ENCODE measurements at regions not wholly inside any gene's neighbourhood (a gene's known extent, or its start where the extent isn't known, plus 50 kb on each side); places are given as distances from the start of the nearest gene placed in this dataset.

DNA sequence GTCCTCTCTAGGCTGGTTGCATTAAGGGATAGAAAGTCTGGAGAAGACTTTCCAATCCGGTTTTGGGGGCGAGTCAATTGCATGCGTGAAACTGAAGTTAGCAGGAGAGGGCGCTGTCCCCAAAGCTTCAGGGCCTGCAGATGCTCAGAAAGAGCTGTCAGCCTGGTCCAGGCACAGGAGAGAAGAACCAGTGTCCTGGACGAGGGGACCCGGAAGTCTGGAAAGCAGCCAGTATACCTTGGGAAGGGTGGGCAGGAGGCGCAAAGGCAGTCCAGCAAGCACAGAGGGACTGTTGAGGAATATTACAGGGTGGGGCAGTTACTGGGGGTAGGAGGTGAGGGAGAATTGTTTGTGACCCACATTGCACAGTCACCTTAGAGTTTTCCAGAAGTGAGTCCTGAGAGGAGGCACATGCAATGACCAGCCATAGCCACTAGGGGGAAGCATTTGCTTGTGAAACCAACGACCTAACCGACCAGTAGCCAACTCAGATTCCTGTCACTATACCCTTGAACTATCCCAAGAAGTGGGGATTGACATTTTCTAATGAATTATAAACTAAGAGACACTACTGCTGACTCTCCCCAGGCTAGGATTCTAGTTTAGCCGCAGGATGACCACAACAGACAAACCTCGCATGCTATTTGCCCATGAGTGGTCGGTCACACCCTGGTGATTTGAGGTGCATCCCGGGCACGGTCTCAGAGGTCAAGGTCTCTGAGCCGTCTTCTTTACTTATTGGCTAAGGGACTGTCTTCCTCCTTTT, 172.8 kb downstream of the RDH14 start:
- Histone ChIP-seq H3K27ac (no peak overlapping the region), H3K9ac (no peak overlapping the region), H3K4me3 (ENCODE audit: low read depth, low read length) (no peak overlapping the region), H3K79me2 (no peaks in the 10 kb centered on the region), H3K27me3 (ENCODE audit: control insufficient read depth, insufficient read depth, low read length) (no peaks in the 10 kb centered on the region), H2AFZ (no peak overlapping the region), H3K9me3 (ENCODE audit: control insufficient read depth, low read length) (no peaks in the 10 kb centered on the region), H3K4me1 (no peaks in the 10 kb centered on the region), H3K36me3 (ENCODE audit: control insufficient read depth, insufficient read depth, low read length) (no peaks in the 10 kb centered on the region), H3K4me2 (ENCODE audit: low read length) (no peak overlapping the region)
- TF ChIP-seq, protein P1, sequence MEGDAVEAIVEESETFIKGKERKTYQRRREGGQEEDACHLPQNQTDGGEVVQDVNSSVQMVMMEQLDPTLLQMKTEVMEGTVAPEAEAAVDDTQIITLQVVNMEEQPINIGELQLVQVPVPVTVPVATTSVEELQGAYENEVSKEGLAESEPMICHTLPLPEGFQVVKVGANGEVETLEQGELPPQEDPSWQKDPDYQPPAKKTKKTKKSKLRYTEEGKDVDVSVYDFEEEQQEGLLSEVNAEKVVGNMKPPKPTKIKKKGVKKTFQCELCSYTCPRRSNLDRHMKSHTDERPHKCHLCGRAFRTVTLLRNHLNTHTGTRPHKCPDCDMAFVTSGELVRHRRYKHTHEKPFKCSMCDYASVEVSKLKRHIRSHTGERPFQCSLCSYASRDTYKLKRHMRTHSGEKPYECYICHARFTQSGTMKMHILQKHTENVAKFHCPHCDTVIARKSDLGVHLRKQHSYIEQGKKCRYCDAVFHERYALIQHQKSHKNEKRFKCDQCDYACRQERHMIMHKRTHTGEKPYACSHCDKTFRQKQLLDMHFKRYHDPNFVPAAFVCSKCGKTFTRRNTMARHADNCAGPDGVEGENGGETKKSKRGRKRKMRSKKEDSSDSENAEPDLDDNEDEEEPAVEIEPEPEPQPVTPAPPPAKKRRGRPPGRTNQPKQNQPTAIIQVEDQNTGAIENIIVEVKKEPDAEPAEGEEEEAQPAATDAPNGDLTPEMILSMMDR (IDR thresholded peaks at IDR 0.05), result peak; percentile 90

DNA sequence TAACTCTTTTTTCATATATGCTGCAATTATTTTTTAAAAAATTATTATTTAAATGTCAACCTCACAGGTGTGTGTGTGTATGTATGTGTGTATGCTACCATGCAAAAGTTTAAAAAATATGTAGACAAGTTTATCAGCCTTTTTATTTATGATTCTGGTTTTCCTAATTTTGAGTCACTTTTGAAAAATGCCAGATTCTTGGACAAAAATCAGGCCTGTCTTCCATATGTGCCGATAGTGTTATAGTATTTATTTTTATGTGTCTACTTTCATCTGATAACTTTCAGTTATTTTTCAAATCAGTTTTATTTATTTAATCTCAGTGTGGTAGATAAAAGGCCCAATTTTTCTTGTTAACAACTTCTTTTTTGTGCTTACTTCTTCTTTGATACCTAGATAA, 176.2 kb downstream of the RDH14 start:
- Histone ChIP-seq H3K4me2 (ENCODE audit: low read length) (no peak overlapping the region), H3K9ac (no peak overlapping the region), H3K36me3 (ENCODE audit: control insufficient read depth, insufficient read depth, low read length) (no peaks in the 10 kb centered on the region), H3K4me1 (no peaks in the 10 kb centered on the region), H3K4me3 (ENCODE audit: low read depth, low read length) (no peak overlapping the region), H3K9me3 (ENCODE audit: control insufficient read depth, low read length) (no peaks in the 10 kb centered on the region), H3K79me2 (no peaks in the 10 kb centered on the region), H3K27me3 (ENCODE audit: control insufficient read depth, insufficient read depth, low read length) (no peaks in the 10 kb centered on the region), H3K27ac (no peak overlapping the region), H2AFZ (no peak overlapping the region)
- TF ChIP-seq, protein P1 (IDR thresholded peaks at IDR 0.05), result no peak

DNA sequence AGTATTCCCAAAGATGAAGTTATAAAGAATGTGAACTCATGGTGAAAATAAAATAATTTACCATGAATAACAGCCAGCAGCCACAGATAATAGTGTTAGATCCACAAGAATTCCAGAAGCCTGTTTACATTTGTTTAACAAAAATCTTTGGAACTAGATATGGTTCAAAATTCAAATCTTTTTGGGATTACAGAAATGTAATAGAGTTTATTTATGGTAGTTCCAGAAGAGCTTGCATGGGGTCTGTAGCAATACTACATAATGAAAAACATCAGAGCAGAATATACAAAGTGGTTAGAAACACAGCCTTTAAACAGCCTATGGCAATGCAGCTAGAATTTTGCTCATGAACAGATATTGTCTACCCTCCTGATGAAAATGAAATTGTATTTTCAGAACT, 179.1 kb downstream of the RDH14 start:
- Histone ChIP-seq H3K9ac (no peak overlapping the region), H3K79me2 (no peaks in the 10 kb centered on the region), H3K27me3 (ENCODE audit: control insufficient read depth, insufficient read depth, low read length) (no peaks in the 10 kb centered on the region), H3K4me1 (no peaks in the 10 kb centered on the region), H3K4me3 (ENCODE audit: low read depth, low read length) (no peak overlapping the region), H3K36me3 (ENCODE audit: control insufficient read depth, insufficient read depth, low read length) (no peaks in the 10 kb centered on the region), H2AFZ (no peak overlapping the region), H3K27ac (no peak overlapping the region), H3K4me2 (ENCODE audit: low read length) (no peak overlapping the region), H3K9me3 (ENCODE audit: control insufficient read depth, low read length) (no peaks in the 10 kb centered on the region)
- TF ChIP-seq, protein P1 (IDR thresholded peaks at IDR 0.05), result no peak

DNA sequence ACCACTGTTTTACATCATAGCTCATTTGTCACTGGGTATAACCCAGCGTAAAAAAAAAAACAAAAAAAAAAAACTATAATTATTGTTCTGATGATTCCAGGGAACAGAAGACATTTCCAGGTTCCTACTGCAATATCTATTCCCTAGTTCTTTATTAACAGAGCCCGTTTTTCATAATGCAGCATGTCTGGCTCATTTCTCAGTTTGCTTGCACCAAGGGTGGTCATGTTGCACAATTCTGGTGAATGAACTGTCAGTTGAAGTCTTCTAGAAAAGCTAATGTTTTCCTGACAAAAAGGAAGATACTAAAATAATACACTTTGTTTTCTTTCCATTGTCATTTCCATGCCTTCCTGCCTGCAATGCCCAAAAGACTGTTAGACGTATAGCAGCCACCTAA, 180.1 kb downstream of the RDH14 start:
- H3K9ac ChIP-seq, result no peak overlapping the region
- no peak overlapping the region for H3K4me3 ChIP-seq (ENCODE audit: low read depth, low read length)
- H3K27me3 ChIP-seq (ENCODE audit: control insufficient read depth, insufficient read depth, low read length), result no peaks in the 10 kb centered on the region
- H3K9me3 ChIP-seq (ENCODE audit: control insufficient read depth, low read length), result no peaks in the 10 kb centered on the region
- no peak overlapping the region for H3K4me2 ChIP-seq (ENCODE audit: low read length)
- no peaks in the 10 kb centered on the region for H3K79me2 ChIP-seq
- no peaks in the 10 kb centered on the region for H3K36me3 ChIP-seq (ENCODE audit: control insufficient read depth, insufficient read depth, low read length)
- H2AFZ ChIP-seq, result no peak overlapping the region
- H3K4me1 ChIP-seq, result no peaks in the 10 kb centered on the region
- TF ChIP-seq, protein P1 (IDR thresholded peaks at IDR 0.05), result no peak
- no peak overlapping the region for H3K27ac ChIP-seq

DNA sequence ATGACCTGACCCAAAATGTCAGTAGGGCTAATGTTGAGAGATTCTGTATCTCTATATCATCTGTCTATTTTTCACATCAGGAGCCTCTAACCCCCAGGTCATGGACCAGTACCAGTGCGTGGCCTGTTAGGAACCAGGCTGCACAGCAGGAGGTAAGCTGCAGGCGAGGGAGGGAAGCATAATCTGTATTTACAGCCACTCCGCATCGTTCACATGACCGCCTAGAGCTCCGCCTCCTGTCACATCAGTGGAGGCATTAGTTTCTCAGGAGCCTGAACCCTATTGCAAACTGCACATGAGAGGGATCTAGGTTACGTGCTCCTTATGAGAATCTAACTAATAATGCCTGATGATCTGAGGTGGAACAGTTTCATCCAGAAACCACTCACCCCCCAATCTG, 180.6 kb downstream of the RDH14 start:
- H3K9ac ChIP-seq, result no peak overlapping the region
- H3K79me2 ChIP-seq, result no peaks in the 10 kb centered on the region
- TF ChIP-seq, protein P1 (IDR thresholded peaks at IDR 0.05), result no peak
- H3K4me1 ChIP-seq, result no peaks in the 10 kb centered on the region
- no peaks in the 10 kb centered on the region for H3K9me3 ChIP-seq (ENCODE audit: control insufficient read depth, low read length)
- no peak overlapping the region for H3K27ac ChIP-seq
- H2AFZ ChIP-seq, result no peak overlapping the region
- no peak overlapping the region for H3K4me2 ChIP-seq (ENCODE audit: low read length)
- H3K27me3 ChIP-seq (ENCODE audit: control insufficient read depth, insufficient read depth, low read length), result no peaks in the 10 kb centered on the region
- H3K4me3 ChIP-seq (ENCODE audit: low read depth, low read length), result no peak overlapping the region
- no peaks in the 10 kb centered on the region for H3K36me3 ChIP-seq (ENCODE audit: control insufficient read depth, insufficient read depth, low read length)

Measured in parathyroid adenoma (tissue), 2 donors.